ENCODE measurements at regions not wholly inside any gene's neighbourhood (a gene's known extent, or its start where the extent isn't known, plus 50 kb on each side); places are given as distances from the start of the nearest gene placed in this dataset.

DNA sequence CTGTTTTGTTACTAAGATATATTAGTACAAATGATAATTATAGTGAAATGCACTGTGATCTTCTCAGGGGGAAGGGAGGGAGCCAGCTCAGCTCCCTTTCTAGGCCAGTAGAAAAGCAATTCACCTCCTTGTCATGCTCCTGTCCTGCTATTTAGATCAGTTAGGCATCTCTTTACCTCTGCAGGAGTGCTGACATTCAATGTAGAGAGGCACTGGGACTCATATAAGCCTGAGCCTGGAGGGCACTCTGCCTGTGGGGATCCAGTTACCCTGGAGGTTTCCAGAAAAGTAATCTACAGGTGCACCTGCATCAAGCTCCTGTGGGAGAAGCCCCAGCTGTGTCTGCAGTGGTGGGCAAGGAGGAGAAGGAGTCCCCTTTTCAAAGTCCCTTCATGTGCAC is 277.0 kb downstream of the CPS1 start:
- Histone ChIP-seq H2AFZ (ENCODE audit: low read length) (no peak overlapping the region), H4K20me1 (ENCODE audit: insufficient read depth, low read length) (no peaks in the 10 kb centered on the region), H3K27ac (ENCODE audit: low read depth, low read length, poor library complexity, severe bottlenecking) (no peak overlapping the region), H3K79me2 (ENCODE audit: insufficient read depth, low read depth, low read length) (no peaks in the 10 kb centered on the region), H3K36me3 (ENCODE audit: insufficient read depth, low read length) (no peaks in the 10 kb centered on the region), H3K4me1 (ENCODE audit: insufficient read depth, low read length, poor library complexity, severe bottlenecking) (no peaks in the 10 kb centered on the region), H3K4me2 (ENCODE audit: low read length) (no peak overlapping the region), H3K4me3 (ENCODE audit: low read depth, low read length, poor library complexity, severe bottlenecking) (no peak overlapping the region), H3K9me2 (ENCODE audit: insufficient read depth, low read length) (no peaks in the 10 kb centered on the region; the same call in 1 of the 2 replicates), H3K9me3 (ENCODE audit: low read length) (no peaks in the 10 kb centered on the region)
- no peak for DNase-seq (ENCODE audit: low spot score)
- CTCF ChIA-PET (ENCODE audit: unreplicated experiment): no interaction called here
- intact Hi-C loops (cut with micrococcal nuclease; ENCODE audit: unreplicated experiment): no loop called here
- TF ChIP-seq EZH2phosphoT487 (IDR thresholded peaks at IDR 0.05; ENCODE audit: borderline replicate concordance, low read depth, low read length): no peak
- TF ChIP-seq, protein P1, sequence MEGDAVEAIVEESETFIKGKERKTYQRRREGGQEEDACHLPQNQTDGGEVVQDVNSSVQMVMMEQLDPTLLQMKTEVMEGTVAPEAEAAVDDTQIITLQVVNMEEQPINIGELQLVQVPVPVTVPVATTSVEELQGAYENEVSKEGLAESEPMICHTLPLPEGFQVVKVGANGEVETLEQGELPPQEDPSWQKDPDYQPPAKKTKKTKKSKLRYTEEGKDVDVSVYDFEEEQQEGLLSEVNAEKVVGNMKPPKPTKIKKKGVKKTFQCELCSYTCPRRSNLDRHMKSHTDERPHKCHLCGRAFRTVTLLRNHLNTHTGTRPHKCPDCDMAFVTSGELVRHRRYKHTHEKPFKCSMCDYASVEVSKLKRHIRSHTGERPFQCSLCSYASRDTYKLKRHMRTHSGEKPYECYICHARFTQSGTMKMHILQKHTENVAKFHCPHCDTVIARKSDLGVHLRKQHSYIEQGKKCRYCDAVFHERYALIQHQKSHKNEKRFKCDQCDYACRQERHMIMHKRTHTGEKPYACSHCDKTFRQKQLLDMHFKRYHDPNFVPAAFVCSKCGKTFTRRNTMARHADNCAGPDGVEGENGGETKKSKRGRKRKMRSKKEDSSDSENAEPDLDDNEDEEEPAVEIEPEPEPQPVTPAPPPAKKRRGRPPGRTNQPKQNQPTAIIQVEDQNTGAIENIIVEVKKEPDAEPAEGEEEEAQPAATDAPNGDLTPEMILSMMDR (conservative IDR thresholded peaks at IDR 0.05; ENCODE audit: low read length): no peak
- POLR2A ChIA-PET: no interaction called here
- BruUV-seq (replicated peaks): no TSS peak

DNA sequence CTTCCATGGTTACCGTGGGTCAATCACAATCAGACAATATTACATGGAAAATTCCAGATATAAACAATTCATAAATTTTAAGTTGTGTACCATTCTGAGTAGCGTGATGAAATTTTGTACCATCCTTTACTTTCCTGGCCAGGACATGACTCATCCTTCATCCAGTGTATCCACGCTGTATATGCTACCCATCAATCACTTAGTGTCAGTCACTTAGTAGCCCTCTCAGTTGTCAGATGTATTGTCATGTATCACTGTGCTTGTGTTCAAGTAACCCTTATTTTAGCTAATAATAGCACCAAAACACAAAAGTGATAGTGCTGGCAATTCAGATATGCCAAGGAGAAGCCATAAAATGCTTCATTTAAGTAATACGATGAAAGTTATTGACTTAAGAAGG is 282.6 kb downstream of the CPS1 start:
- Histone ChIP-seq H3K27ac (ENCODE audit: low read depth, low read length, poor library complexity, severe bottlenecking) (no peak overlapping the region), H3K4me1 (ENCODE audit: insufficient read depth, low read length, poor library complexity, severe bottlenecking) (no peaks in the 10 kb centered on the region), H3K9me3 (ENCODE audit: low read length) (no peaks in the 10 kb centered on the region), H3K4me3 (ENCODE audit: low read depth, low read length, poor library complexity, severe bottlenecking) (no peak overlapping the region), H4K20me1 (ENCODE audit: insufficient read depth, low read length) (no peaks in the 10 kb centered on the region), H3K79me2 (ENCODE audit: insufficient read depth, low read depth, low read length) (no peaks in the 10 kb centered on the region), H3K4me2 (ENCODE audit: low read length) (no peak overlapping the region), H2AFZ (ENCODE audit: low read length) (no peak overlapping the region), H3K36me3 (ENCODE audit: insufficient read depth, low read length) (no peaks in the 10 kb centered on the region), H3K9me2 (ENCODE audit: insufficient read depth, low read length) (no peaks in the 10 kb centered on the region)
- BruUV-seq (replicated peaks): no TSS peak
- CTCF ChIA-PET (ENCODE audit: unreplicated experiment): no interaction called here
- intact Hi-C loops (cut with micrococcal nuclease; ENCODE audit: unreplicated experiment): no loop called here
- POLR2A ChIA-PET: interaction anchor here (1.1 kb wide), 1 partner anchor 17 kb away, joined by 3 read pairs; no protein-coding TSS in a partner anchor
- no peak for DNase-seq (ENCODE audit: low spot score)
- no peak for TF ChIP-seq EZH2phosphoT487 (IDR thresholded peaks at IDR 0.05; ENCODE audit: borderline replicate concordance, low read depth, low read length)
- TF ChIP-seq, protein P1 (conservative IDR thresholded peaks at IDR 0.05; ENCODE audit: low read length): no peak

GRCh38 chr2:210839450-210839849 is 283.1 kb downstream of the CPS1 start:
- Histone ChIP-seq H3K36me3 (ENCODE audit: insufficient read depth, low read length) (no peaks in the 10 kb centered on the region), H3K4me3 (ENCODE audit: low read depth, low read length, poor library complexity, severe bottlenecking) (no peak overlapping the region), H4K20me1 (ENCODE audit: insufficient read depth, low read length) (no peaks in the 10 kb centered on the region), H3K9me2 (ENCODE audit: insufficient read depth, low read length) (no peaks in the 10 kb centered on the region), H3K4me2 (ENCODE audit: low read length) (no peak overlapping the region), H3K27ac (ENCODE audit: low read depth, low read length, poor library complexity, severe bottlenecking) (no peak overlapping the region), H3K9me3 (ENCODE audit: low read length) (no peaks in the 10 kb centered on the region), H2AFZ (ENCODE audit: low read length) (no peak overlapping the region), H3K79me2 (ENCODE audit: insufficient read depth, low read depth, low read length) (no peaks in the 10 kb centered on the region), H3K4me1 (ENCODE audit: insufficient read depth, low read length, poor library complexity, severe bottlenecking) (no peaks in the 10 kb centered on the region)
- DNase-seq (ENCODE audit: low spot score): no peak
- intact Hi-C loops (cut with micrococcal nuclease; ENCODE audit: unreplicated experiment): no loop called here
- ChIA-PET CTCF (ENCODE audit: unreplicated experiment) (no interaction called here), POLR2A (interaction anchor here (1.1 kb wide), 1 partner anchor 16 kb away, joined by 3 read pairs; no protein-coding TSS in a partner anchor)
- no TSS peak for BruUV-seq (replicated peaks)
- TF ChIP-seq, protein P1 (conservative IDR thresholded peaks at IDR 0.05; ENCODE audit: low read length): no peak
- TF ChIP-seq EZH2phosphoT487 (IDR thresholded peaks at IDR 0.05; ENCODE audit: borderline replicate concordance, low read depth, low read length): no peak
